WTC11 (cell line): ENCODE measurements at regions not wholly inside any gene's neighbourhood (a gene's known extent, or its start where the extent isn't known, plus 50 kb on each side); places are given as distances from the start of the nearest gene placed in this dataset.
"Not testable (repeated sequence)": the region's sequence is repeated elsewhere in the genome, so short reads cannot be mapped to it uniquely, and the experiment has no call there.

ENCODE experiments used
- ATAC-seq: fragments of 200-7000 bp; cut with Tn5 transposase; 2 replicates; pipeline ENCODE4 v1.10.0; 2021; ENCODE audit warnings: mild to moderate bottlenecking, moderate library complexity
- CTCF ChIA-PET: fragments of 300-600 bp; sonication (Branson Sonifier 250); formaldehyde crosslinking; loops from one replicate; lab custom pipeline; 2021; ENCODE audit warnings: antibody characterized with exemption; lab: Charles Lee
- POLR2A ChIA-PET: fragments of 350-600 bp; sonication (Branson Sonifier 250); formaldehyde crosslinking; loops from one replicate; lab custom pipeline; 2021; ENCODE audit warnings: antibody characterized with exemption; lab: Charles Lee
- DNase-seq: peaks from one replicate; pipeline ENCODE4 v3.0.0; 2021; ENCODE audit warnings: low spot score
- H3K27ac Mint-ChIP-seq: 2 replicates; pipeline ENCODE4 v1.8.0; 2021; ENCODE audit warnings: mixed read lengths
- H3K27me3 Mint-ChIP-seq: 2 replicates; pipeline ENCODE4 v1.8.0; 2021; ENCODE audit warnings: low read depth, mild to moderate bottlenecking, moderate library complexity, mixed read lengths
- H3K36me3 Mint-ChIP-seq: 2 replicates; pipeline ENCODE4 v1.8.0; 2021; ENCODE audit warnings: mixed read lengths
- H3K4me1 Mint-ChIP-seq: 2 replicates; pipeline ENCODE4 v1.8.0; 2022; ENCODE audit warnings: mixed read lengths
- H3K4me3 Mint-ChIP-seq: 2 replicates; pipeline ENCODE4 v1.8.0; 2021; ENCODE audit warnings: mild to moderate bottlenecking, moderate library complexity, mixed read lengths
- H3K9me3 Mint-ChIP-seq: 2 replicates; pipeline ENCODE4 v1.8.0; 2021; ENCODE audit warnings: mixed read lengths

- H3K4me1 Mint-ChIP-seq, H3K4me3 Mint-ChIP-seq, ATAC-seq, H3K9me3 Mint-ChIP-seq, H3K27ac Mint-ChIP-seq, H3K36me3 Mint-ChIP-seq, CTCF ChIA-PET, POLR2A ChIA-PET, H3K27me3 Mint-ChIP-seq, DNase-seq: not testable (repeated sequence)
Measured at GRCh38 chr2:111316881-111317549, 196.3 kb downstream of the BCL2L11 start.

GRCh38 chr2:111319552-111319951 is 198.8 kb downstream of the BCL2L11 start:
- CTCF ChIA-PET, H3K4me1 Mint-ChIP-seq, DNase-seq, H3K9me3 Mint-ChIP-seq, H3K27me3 Mint-ChIP-seq, POLR2A ChIA-PET, ATAC-seq, H3K4me3 Mint-ChIP-seq, H3K36me3 Mint-ChIP-seq, H3K27ac Mint-ChIP-seq: not testable (repeated sequence)

DNA sequence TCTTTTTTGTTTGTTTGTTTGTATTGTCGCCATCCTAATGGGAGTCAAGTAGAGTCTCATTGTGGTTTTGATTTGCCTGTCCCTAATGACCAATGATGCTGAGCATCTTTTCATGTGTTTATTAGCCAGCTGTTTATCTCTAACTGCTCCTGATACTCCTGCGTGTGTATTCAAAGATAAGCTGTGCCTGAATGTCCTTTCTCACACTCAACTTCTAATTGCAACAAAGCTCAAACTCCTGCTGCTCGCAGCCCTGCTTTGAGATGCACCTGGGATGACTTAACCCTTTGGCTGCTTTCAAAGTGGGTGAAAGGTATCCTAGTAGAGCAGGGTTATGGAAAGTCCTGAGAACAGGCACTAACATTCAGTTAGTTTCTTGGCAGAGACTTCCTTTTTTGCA is 199.6 kb downstream of the BCL2L11 start:
- H3K27me3 Mint-ChIP-seq, H3K4me3 Mint-ChIP-seq, H3K4me1 Mint-ChIP-seq, H3K36me3 Mint-ChIP-seq, H3K9me3 Mint-ChIP-seq, DNase-seq, POLR2A ChIA-PET, CTCF ChIA-PET: not testable (repeated sequence)
- H3K27ac Mint-ChIP-seq, result peak overlapping the region; percentile 1; the same call in 1 of the 2 replicates
- ATAC-seq, result peak; percentile 87

DNA sequence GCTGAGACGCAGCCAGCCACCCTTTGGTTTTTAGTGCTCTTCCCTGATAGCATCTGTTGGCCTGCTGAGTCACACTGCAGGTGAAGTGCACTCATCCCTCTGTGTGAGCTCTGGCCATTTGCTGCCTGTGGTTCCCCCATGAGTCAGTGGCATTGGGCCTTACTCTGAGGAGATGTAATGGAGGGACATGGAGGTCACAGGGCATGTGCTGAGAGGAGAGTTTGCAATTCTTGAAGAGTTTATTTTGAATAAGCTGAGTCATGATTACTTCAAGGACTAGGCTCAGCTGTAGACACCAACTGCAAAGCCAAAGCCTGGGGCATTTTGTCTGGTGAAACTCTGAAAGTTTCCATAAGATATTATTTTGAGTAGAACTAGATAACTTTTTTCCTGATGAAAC is 200.3 kb downstream of the BCL2L11 start:
- POLR2A ChIA-PET, H3K27me3 Mint-ChIP-seq, H3K4me3 Mint-ChIP-seq, H3K9me3 Mint-ChIP-seq, DNase-seq, H3K27ac Mint-ChIP-seq, H3K36me3 Mint-ChIP-seq, H3K4me1 Mint-ChIP-seq, CTCF ChIA-PET, ATAC-seq: not testable (repeated sequence)

GRCh38 chr2:111323384-111323783 is 202.7 kb downstream of the BCL2L11 start:
- not testable (repeated sequence) for ATAC-seq, H3K36me3 Mint-ChIP-seq

GRCh38 chr2:111327726-111328125 is 207.0 kb downstream of the BCL2L11 start:
- DNase-seq, H3K9me3 Mint-ChIP-seq, H3K27ac Mint-ChIP-seq, H3K4me1 Mint-ChIP-seq, H3K36me3 Mint-ChIP-seq, H3K27me3 Mint-ChIP-seq, H3K4me3 Mint-ChIP-seq, CTCF ChIA-PET, POLR2A ChIA-PET, ATAC-seq: not testable (repeated sequence)

More at GRCh38 chr2:111323384-111323783, 202.7 kb downstream of the BCL2L11 start:
- POLR2A ChIA-PET, DNase-seq, CTCF ChIA-PET, H3K27ac Mint-ChIP-seq, H3K4me3 Mint-ChIP-seq, H3K27me3 Mint-ChIP-seq, H3K4me1 Mint-ChIP-seq, H3K9me3 Mint-ChIP-seq: not testable (repeated sequence)

DNA sequence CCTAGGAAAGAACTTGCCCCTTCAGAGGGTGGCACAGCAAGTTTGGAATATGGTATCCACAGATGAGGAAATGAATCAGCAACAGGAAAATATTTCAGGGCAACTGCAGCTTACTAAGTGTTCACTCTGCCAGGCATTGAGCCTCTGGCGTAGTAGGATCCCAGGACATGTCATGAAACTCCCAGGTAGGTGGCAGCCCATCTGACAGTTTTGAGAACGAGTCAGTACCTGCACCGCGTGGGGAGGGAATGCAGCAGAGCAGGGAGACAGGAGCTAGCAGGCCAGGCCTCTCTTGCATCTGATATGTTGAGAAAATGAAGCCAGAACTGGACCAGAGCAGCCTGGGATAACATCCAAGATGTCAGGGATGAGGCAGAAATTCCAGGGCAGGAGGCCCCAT is 208.6 kb downstream of the BCL2L11 start:
- H3K9me3 Mint-ChIP-seq, CTCF ChIA-PET, H3K27me3 Mint-ChIP-seq, H3K4me3 Mint-ChIP-seq, POLR2A ChIA-PET, ATAC-seq, H3K4me1 Mint-ChIP-seq, DNase-seq, H3K36me3 Mint-ChIP-seq, H3K27ac Mint-ChIP-seq: not testable (repeated sequence)

DNA sequence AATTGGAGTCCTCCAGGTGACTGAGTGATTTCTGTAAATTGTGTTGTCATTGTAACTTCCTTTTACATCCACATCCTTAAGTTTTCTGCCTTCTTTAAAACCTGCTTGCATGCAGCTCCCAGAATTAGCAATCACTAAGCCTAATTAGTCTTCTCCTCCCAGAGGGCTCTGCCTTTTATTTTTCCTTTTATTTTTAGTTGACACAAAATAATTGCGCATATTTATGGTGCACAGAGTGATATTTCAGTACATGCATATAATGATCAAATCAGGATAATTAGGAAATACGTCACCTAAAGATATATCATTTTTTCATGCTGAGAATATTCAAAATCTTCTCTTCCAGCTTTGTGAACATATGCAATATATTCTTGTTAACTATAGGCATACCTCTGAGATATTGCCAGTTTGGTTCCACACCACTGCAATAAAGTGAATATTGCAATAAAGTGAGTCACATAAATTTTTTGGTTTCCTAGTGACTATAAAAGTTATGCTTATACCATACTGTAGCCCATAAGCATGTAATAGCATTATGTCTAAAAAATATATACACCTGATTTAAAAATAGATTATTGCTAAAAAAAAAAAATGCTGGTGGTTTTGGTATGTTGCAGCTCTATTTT is 210.5 kb downstream of the BCL2L11 start:
- CTCF ChIA-PET, H3K27me3 Mint-ChIP-seq, H3K36me3 Mint-ChIP-seq, H3K4me1 Mint-ChIP-seq, H3K9me3 Mint-ChIP-seq, POLR2A ChIA-PET, H3K27ac Mint-ChIP-seq, ATAC-seq, H3K4me3 Mint-ChIP-seq, DNase-seq: not testable (repeated sequence)

- CTCF ChIA-PET, POLR2A ChIA-PET, DNase-seq, H3K27me3 Mint-ChIP-seq, H3K9me3 Mint-ChIP-seq, H3K4me1 Mint-ChIP-seq, H3K4me3 Mint-ChIP-seq, ATAC-seq, H3K36me3 Mint-ChIP-seq, H3K27ac Mint-ChIP-seq: not testable (repeated sequence)
Measured at GRCh38 chr2:111335220-111335907, 214.7 kb downstream of the BCL2L11 start.

- H3K4me3 Mint-ChIP-seq, H3K9me3 Mint-ChIP-seq, CTCF ChIA-PET, DNase-seq, H3K36me3 Mint-ChIP-seq, H3K27ac Mint-ChIP-seq, H3K27me3 Mint-ChIP-seq, ATAC-seq, H3K4me1 Mint-ChIP-seq, POLR2A ChIA-PET: not testable (repeated sequence)
Measured at GRCh38 chr2:111338474-111338873, 217.8 kb downstream of the BCL2L11 start.

DNA sequence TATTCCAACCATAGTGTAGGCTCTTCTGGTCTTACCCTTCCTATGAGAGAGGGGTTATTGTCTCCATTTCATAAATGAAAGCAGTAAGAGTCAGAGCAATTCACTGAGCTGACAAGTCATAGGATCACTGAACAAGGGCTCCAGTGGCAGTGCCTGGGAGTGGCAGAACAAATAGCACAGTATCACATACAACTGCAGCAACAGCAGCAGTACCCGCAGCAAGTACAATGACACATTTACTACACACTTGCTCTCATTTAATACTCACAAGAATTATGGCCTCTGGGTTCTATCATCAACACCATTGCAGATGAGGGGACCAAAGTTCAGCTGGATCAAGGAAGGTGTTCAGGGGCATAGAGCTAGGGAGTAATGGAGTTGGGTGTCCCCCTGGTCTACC is 218.8 kb downstream of the BCL2L11 start:
- CTCF ChIA-PET, POLR2A ChIA-PET, H3K4me1 Mint-ChIP-seq, DNase-seq, H3K36me3 Mint-ChIP-seq, H3K27ac Mint-ChIP-seq, H3K4me3 Mint-ChIP-seq, ATAC-seq, H3K9me3 Mint-ChIP-seq, H3K27me3 Mint-ChIP-seq: not testable (repeated sequence)

DNA sequence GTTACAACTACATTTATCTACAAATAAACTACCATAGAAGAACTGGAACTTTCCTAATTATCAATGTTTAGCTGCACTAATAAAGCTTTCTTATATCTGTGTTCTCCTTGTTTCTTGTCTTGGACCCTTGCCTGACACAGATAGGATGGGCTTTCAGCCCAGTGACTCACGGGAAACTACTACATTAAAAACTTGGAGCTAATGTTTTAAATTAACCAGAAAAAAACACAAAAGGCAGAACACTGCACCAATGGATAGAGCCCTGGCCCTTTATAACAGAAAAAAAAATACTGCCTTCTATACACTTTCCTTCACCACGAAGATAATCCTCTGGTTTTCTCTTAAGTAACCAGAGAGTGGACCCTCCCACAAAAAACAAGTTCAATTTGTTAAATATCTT is 223.9 kb downstream of the BCL2L11 start:
- not testable (repeated sequence) for ATAC-seq

More for the DNA sequence above, 223.9 kb downstream of the BCL2L11 start:
- H3K36me3 Mint-ChIP-seq, H3K4me1 Mint-ChIP-seq, H3K27ac Mint-ChIP-seq, CTCF ChIA-PET, H3K9me3 Mint-ChIP-seq, DNase-seq, H3K27me3 Mint-ChIP-seq, H3K4me3 Mint-ChIP-seq, POLR2A ChIA-PET: not testable (repeated sequence)
